Peyer's patch (tissue), 4 donors: ENCODE measurements at regions not wholly inside any gene's neighbourhood (a gene's known extent, or its start where the extent isn't known, plus 50 kb on each side); places are given as distances from the start of the nearest gene placed in this dataset.

Experiments
- POLR2A ChIP-seq, 2 donors: fragments of 450-650 bp; IDR thresholded peaks; one replicate each; pipeline ENCODE4 v1.5.1; 2017; ENCODE audit warnings: antibody characterized with exemption in 2 of 2, mild to moderate bottlenecking in 2 of 2, moderate library complexity in 2 of 2
- TF ChIP-seq, protein P1 (sequence below), 6 experiments: fragments of 450-650 bp in 4 of 6; fragments of 200-600 bp in 2 of 6; sonication (generic) in 1 of 6; IDR thresholded peaks; one replicate each; pipeline ENCODE4 v1.5.1; 2017 to 2019; ENCODE audit warnings: antibody characterized with exemption in 6 of 6, mild to moderate bottlenecking in 3 of 6, moderate library complexity in 1 of 6

DNA sequence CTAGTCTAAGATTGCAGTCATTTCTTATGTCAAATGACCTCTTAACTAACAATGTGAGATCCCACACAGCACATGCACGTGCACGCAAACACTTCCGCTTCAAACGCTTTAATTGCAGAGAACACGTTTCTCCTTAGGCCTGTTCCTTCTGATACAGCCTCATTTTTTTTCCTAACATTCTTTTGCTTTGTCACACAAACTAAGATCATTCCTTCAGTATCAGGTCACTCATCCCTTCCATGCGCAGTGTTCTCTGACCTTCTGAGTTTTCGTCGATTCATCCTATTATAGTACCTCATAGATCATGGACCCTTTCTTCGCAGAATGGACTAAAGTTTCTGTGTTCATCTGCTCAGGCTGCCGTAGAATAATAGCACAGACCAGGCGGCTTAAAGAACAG is 327.1 kb upstream of the CDH19 start:
- TF ChIP-seq, protein P1, sequence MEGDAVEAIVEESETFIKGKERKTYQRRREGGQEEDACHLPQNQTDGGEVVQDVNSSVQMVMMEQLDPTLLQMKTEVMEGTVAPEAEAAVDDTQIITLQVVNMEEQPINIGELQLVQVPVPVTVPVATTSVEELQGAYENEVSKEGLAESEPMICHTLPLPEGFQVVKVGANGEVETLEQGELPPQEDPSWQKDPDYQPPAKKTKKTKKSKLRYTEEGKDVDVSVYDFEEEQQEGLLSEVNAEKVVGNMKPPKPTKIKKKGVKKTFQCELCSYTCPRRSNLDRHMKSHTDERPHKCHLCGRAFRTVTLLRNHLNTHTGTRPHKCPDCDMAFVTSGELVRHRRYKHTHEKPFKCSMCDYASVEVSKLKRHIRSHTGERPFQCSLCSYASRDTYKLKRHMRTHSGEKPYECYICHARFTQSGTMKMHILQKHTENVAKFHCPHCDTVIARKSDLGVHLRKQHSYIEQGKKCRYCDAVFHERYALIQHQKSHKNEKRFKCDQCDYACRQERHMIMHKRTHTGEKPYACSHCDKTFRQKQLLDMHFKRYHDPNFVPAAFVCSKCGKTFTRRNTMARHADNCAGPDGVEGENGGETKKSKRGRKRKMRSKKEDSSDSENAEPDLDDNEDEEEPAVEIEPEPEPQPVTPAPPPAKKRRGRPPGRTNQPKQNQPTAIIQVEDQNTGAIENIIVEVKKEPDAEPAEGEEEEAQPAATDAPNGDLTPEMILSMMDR (IDR thresholded peaks at IDR 0.05) = no peak
- TF ChIP-seq POLR2A (IDR thresholded peaks at IDR 0.05) = no peak
